MM.1S (cell line): ENCODE measurements at regions not wholly inside any gene's neighbourhood (a gene's known extent, or its start where the extent isn't known, plus 50 kb on each side); places are given as distances from the start of the nearest gene placed in this dataset.

Source experiments
- EZH2 ChIP-seq: fragments of 300-600 bp; sonication (generic); optimal IDR thresholded peaks from 2 replicates; pipeline ENCODE3; 2017; ENCODE audit warnings: low read depth, mild to moderate bottlenecking, antibody characterized with exemption, low read length, mixed read lengths
- EZH2phosphoT487 ChIP-seq: fragments of 300-600 bp; sonication (generic); IDR thresholded peaks from 2 replicates; pipeline ENCODE4 v1.6.1; 2018; ENCODE audit warnings: antibody characterized with exemption, low read length
- TF ChIP-seq, protein P1 (sequence below): fragments of 300-600 bp; sonication (generic); IDR thresholded peaks from 2 replicates; pipeline ENCODE4 v1.5.1; 2016; ENCODE audit warnings: antibody characterized with exemption, low read length, mixed read lengths

DNA sequence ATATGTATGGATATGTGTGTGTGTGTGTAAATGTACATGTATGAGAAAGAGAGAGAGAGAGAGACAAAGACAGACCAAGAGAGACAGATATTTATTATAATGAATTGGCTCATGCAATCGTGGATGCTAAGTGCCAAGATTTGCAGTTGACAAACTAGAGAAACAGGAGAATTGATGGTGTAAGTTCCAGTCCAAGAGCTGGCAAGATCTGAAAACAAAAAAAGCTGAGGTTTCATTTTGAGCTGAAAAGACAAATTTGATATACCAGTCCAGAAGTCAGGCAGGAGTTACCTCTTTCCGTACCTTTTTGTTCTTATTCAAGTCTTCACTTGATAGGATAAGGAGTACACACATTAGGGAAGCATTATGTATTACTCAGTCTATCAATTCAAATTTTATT is 157.8 kb downstream of the COPS8 start:
- TF ChIP-seq, protein P1, sequence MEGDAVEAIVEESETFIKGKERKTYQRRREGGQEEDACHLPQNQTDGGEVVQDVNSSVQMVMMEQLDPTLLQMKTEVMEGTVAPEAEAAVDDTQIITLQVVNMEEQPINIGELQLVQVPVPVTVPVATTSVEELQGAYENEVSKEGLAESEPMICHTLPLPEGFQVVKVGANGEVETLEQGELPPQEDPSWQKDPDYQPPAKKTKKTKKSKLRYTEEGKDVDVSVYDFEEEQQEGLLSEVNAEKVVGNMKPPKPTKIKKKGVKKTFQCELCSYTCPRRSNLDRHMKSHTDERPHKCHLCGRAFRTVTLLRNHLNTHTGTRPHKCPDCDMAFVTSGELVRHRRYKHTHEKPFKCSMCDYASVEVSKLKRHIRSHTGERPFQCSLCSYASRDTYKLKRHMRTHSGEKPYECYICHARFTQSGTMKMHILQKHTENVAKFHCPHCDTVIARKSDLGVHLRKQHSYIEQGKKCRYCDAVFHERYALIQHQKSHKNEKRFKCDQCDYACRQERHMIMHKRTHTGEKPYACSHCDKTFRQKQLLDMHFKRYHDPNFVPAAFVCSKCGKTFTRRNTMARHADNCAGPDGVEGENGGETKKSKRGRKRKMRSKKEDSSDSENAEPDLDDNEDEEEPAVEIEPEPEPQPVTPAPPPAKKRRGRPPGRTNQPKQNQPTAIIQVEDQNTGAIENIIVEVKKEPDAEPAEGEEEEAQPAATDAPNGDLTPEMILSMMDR = no peak
- TF ChIP-seq EZH2phosphoT487 (no peak), EZH2 (no peak)
